ENCODE measurements at regions not wholly inside any gene's neighbourhood (a gene's known extent, or its start where the extent isn't known, plus 50 kb on each side); places are given as distances from the start of the nearest gene placed in this dataset.

DNA sequence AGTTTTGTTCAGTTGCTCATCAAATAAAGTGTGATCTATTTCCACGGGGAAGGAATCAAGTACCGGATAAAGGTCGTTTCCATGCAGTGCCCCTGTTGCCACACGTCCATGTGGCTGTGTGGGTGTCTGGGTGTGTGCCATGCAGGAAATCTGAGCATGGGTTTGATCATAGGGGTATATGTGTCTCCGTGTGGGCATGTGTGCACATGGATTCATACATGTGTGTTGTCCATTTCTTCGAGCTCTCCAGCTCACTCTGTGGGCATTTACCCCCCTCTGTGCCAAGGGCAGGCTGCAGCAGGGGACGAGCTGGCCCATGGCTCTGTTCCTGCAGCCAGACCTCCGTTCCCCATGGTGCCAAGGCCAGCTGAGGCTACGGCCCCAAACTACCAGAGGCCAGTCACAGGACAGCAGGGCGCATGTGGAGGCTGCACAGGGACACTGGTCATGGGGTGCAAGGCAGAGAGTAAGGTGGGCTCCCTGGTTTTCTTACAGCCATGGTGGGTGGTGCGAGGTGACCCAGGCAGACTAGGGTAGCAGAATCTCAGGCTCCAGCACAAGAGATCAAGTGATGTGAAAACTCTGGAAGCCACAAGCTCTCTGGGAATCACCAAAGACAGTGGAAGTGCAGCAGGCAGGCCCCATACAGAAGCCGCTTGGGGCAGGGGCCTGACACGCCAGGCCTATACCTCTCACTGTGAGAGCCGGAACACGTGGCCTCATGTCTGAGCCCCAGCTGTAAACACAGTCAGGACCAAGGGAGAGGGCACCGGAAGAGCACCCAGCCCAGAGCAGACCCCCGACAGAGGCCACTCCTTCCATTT lies 66.4 kb upstream of the RAB6C start:
- no peak for DNase-seq

DNA sequence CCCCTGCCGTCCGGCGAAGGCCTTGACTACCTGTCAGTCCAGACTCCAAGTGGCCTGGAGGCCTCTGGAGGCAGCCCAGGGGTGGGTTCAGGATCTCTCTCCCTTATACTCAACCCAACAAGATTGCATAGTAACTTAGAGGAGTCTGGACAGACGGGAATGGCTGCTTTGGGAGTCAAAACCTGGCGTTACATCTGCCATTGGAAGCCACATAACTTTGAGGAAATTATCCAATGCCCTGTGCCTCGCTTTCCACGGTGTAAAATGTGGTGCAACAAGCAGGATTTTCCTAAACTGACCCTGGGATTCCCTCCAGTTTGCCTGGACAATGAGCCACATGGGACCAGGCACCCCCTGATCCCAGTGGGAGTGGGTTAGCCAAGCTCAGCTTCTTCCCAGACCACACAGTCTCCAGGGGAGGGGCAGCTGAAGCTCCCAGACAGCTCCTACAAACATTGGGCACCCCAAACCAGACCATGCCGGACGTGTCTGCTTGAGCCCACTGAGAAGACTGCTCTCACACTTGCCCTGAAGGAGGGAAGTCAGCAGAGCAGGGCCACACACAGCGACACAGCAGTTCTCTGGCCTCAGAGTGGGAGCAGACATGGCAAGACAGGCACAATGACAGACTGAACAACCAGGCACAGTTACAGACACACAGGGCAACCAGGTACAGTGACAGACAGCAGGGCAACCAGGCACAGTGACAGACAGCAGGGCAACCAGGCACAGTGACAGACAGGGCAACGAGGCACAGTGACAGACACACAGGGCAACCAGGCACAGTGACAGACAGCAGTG lies 65.6 kb upstream of the RAB6C start:
- no peak for DNase-seq
- Histone ChIP-seq H3K36me3 (no peaks in the 10 kb centered on the region), H3K27me3 (no peaks in the 10 kb centered on the region), H3K4me1 (no peaks in the 10 kb centered on the region), H3K4me3 (ENCODE audit: low read depth, low read length) (no peak overlapping the region), H3K9me3 (no peaks in the 10 kb centered on the region)
- TF ChIP-seq, protein P1, sequence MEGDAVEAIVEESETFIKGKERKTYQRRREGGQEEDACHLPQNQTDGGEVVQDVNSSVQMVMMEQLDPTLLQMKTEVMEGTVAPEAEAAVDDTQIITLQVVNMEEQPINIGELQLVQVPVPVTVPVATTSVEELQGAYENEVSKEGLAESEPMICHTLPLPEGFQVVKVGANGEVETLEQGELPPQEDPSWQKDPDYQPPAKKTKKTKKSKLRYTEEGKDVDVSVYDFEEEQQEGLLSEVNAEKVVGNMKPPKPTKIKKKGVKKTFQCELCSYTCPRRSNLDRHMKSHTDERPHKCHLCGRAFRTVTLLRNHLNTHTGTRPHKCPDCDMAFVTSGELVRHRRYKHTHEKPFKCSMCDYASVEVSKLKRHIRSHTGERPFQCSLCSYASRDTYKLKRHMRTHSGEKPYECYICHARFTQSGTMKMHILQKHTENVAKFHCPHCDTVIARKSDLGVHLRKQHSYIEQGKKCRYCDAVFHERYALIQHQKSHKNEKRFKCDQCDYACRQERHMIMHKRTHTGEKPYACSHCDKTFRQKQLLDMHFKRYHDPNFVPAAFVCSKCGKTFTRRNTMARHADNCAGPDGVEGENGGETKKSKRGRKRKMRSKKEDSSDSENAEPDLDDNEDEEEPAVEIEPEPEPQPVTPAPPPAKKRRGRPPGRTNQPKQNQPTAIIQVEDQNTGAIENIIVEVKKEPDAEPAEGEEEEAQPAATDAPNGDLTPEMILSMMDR (IDR thresholded peaks at IDR 0.05; ENCODE audit: low read depth, low read length) = no peak

More for the DNA sequence above, 66.4 kb upstream of the RAB6C start:
- Histone ChIP-seq H3K4me3 (ENCODE audit: low read depth, low read length) (no peak overlapping the region), H3K4me1 (no peaks in the 10 kb centered on the region), H3K9me3 (no peaks in the 10 kb centered on the region), H3K27me3 (no peaks in the 10 kb centered on the region), H3K36me3 (no peaks in the 10 kb centered on the region)
- TF ChIP-seq, protein P1 (IDR thresholded peaks at IDR 0.05; ENCODE audit: low read depth, low read length) = no peak

DNA sequence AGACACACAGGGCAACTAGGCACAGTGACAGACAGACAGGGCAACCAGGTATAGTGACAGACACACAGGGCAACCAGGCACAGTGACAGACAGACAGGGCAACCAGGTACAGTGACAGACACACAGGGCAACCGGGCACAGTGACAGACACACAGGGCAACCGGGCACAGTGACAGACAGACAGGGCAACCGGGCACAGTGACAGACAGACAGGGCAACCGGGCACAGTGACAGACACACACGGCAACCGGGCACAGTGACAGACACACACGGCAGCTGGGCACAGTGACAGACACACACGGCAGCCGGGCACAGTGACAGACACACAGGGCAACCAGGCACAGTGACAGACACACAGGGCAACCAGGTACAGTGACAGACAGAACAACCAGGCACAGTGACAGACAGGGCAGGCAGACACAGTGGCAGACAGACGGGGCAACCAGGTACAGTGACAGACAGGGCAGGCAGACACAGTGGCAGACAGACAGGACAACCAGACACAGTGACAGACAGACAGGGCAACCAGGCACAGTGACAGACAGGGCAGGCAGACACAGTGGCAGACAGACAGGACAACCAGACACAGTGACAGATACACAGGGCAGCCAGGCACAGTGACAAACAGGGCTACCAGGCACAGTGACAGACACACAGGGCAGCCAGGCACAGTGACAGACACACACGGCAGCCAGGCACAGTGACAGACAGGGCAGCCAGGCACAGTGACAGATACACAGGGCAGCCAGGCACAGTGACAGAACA lies 64.7 kb upstream of the RAB6C start:
- TF ChIP-seq, protein P1 (IDR thresholded peaks at IDR 0.05; ENCODE audit: low read depth, low read length) = no peak
- H3K27me3 ChIP-seq = no peaks in the 10 kb centered on the region
- DNase-seq = no peak

DNA sequence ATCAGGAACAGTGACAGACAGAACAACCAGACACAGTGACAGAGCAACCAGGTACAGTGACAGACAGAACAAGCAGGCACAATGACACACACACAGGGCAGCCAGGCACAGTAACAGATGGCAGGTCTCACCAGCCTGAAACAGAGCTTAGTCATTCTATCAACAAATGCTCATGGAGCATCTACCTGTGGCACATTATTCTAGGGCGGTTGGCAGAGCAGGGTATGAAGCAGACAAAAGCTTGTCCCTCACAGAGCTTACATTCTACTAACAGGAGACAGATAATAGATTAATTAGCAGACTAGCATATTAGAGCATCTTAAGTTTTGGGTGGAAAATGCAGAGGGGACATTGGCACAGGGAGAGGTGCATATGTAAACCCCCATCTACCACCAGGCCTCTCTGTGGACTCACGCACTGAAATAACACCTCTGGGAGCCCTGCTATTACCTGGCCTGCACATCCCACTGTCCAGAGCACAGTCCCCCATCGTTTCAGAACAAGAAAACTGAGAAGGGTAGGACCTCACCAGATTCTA lies 64.1 kb upstream of the RAB6C start:
- Histone ChIP-seq H3K4me3 (ENCODE audit: low read depth, low read length) (no peak overlapping the region), H3K27me3 (no peaks in the 10 kb centered on the region), H3K9me3 (no peaks in the 10 kb centered on the region), H3K36me3 (no peaks in the 10 kb centered on the region), H3K4me1 (no peaks in the 10 kb centered on the region)
- TF ChIP-seq, protein P1 (IDR thresholded peaks at IDR 0.05; ENCODE audit: low read depth, low read length) = no peak
- no peak for DNase-seq

More for the DNA sequence above, 64.7 kb upstream of the RAB6C start:
- Histone ChIP-seq H3K36me3 (no peaks in the 10 kb centered on the region), H3K4me1 (no peaks in the 10 kb centered on the region), H3K9me3 (no peaks in the 10 kb centered on the region), H3K4me3 (ENCODE audit: low read depth, low read length) (no peak overlapping the region)

DNA sequence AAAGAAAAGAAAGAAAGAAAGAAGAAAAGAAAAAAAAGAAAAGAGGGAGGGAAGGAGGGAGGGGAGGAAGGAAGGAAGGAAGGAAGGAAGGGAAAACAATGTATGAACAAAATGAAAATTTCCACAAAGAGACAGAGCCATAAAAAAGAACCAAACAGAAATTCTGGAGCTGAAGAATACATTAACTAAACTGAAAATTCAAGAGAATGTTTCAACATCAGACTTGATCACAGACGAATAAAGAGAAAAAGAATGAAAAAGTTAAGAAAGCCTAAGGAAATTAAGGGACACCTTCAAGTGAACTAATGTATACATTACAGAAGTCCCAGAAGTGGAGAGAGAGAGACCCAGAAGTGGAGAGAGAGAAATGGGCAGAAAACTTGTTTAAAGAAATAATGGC lies 60.9 kb upstream of the RAB6C start:
- DNase-seq = no peak
- H3K4me3 ChIP-seq (ENCODE audit: low read depth, low read length) = no peak overlapping the region
- no peaks in the 10 kb centered on the region for H3K4me1 ChIP-seq
- H3K9me3 ChIP-seq = no peaks in the 10 kb centered on the region
- no peaks in the 10 kb centered on the region for H3K36me3 ChIP-seq
- H3K27me3 ChIP-seq = no peaks in the 10 kb centered on the region
- TF ChIP-seq, protein P1 (IDR thresholded peaks at IDR 0.05; ENCODE audit: low read depth, low read length) = no peak
